ENCODE measurements at regions not wholly inside any gene's neighbourhood (a gene's known extent, or its start where the extent isn't known, plus 50 kb on each side); places are given as distances from the start of the nearest gene placed in this dataset.

GRCh38 chr20:12130781-12131180 is 213.1 kb downstream of the BTBD3 start:
- TF ChIP-seq, protein P1, sequence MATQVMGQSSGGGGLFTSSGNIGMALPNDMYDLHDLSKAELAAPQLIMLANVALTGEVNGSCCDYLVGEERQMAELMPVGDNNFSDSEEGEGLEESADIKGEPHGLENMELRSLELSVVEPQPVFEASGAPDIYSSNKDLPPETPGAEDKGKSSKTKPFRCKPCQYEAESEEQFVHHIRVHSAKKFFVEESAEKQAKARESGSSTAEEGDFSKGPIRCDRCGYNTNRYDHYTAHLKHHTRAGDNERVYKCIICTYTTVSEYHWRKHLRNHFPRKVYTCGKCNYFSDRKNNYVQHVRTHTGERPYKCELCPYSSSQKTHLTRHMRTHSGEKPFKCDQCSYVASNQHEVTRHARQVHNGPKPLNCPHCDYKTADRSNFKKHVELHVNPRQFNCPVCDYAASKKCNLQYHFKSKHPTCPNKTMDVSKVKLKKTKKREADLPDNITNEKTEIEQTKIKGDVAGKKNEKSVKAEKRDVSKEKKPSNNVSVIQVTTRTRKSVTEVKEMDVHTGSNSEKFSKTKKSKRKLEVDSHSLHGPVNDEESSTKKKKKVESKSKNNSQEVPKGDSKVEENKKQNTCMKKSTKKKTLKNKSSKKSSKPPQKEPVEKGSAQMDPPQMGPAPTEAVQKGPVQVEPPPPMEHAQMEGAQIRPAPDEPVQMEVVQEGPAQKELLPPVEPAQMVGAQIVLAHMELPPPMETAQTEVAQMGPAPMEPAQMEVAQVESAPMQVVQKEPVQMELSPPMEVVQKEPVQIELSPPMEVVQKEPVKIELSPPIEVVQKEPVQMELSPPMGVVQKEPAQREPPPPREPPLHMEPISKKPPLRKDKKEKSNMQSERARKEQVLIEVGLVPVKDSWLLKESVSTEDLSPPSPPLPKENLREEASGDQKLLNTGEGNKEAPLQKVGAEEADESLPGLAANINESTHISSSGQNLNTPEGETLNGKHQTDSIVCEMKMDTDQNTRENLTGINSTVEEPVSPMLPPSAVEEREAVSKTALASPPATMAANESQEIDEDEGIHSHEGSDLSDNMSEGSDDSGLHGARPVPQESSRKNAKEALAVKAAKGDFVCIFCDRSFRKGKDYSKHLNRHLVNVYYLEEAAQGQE (IDR thresholded peaks at IDR 0.05; ENCODE audit: low read depth): no peak
- TF ChIP-seq YY1 (IDR thresholded peaks at IDR 0.05; ENCODE audit: low read depth): no peak
- no peak for TF ChIP-seq TCF12 (IDR thresholded peaks at IDR 0.05; ENCODE audit: low read depth)
- TF ChIP-seq CEBPB (IDR thresholded peaks at IDR 0.05): no peak
- no peak for TF ChIP-seq EP300 (IDR thresholded peaks at IDR 0.05; ENCODE audit: borderline replicate concordance)
- no peak for TF ChIP-seq TEAD4 (IDR thresholded peaks at IDR 0.05)
- TF ChIP-seq RAD21 (IDR thresholded peaks at IDR 0.05; ENCODE audit: low read depth): no peak
- TF ChIP-seq MAX (IDR thresholded peaks at IDR 0.05): no peak
- TF ChIP-seq USF1 (IDR thresholded peaks at IDR 0.05): no peak
- TF ChIP-seq NFIC (IDR thresholded peaks at IDR 0.05): no peak
- no peak for TF ChIP-seq FOXM1 (IDR thresholded peaks at IDR 0.05; ENCODE audit: borderline replicate concordance, low read depth)

Measured in Ishikawa (cell line).